AG04450 (cell line): ENCODE measurements at regions not wholly inside any gene's neighbourhood (a gene's known extent, or its start where the extent isn't known, plus 50 kb on each side); places are given as distances from the start of the nearest gene placed in this dataset.

ENCODE experiments used
- CTCF ChIA-PET: fragments of 300-600, 350-600 bp; formaldehyde crosslinking; extraction: SDS; loops from one replicate; lab custom pipeline; 2022; ENCODE audit warnings: antibody characterized with exemption, inconsistent platforms; lab: Charles Lee
- POLR2A ChIA-PET: fragments of 350-600 bp; formaldehyde crosslinking; extraction: SDS; loops from one replicate; lab custom pipeline; 2021; ENCODE audit warnings: antibody characterized with exemption, inconsistent platforms; lab: Yijun Ruan, JAX
- DNase-seq: peaks from one replicate; pipeline ENCODE4 v3.0.0-alpha.2; 2011; ENCODE audit warnings: low read depth, low spot score
- H3K27ac ChIP-seq: one replicate; pipeline ENCODE4 v1.5.1; 2012; ENCODE audit warnings: low read depth, low read length, control low read depth
- H3K27me3 ChIP-seq: one replicate; pipeline ENCODE4 v1.6.0; 2012; ENCODE audit warnings: low read length; ENCODE audit not compliant: control insufficient read depth, insufficient read depth
- H3K4me3 ChIP-seq: 2 replicates; pipeline ENCODE4 v1.5.1; 2011; ENCODE audit warnings: mild to moderate bottlenecking, low read depth, low read length, control low read depth
- H3K9me3 ChIP-seq: 2 replicates; pipeline ENCODE4 v1.5.1; 2012; ENCODE audit warnings: low read length; ENCODE audit not compliant: control insufficient read depth, insufficient read depth
- CTCF ChIP-seq: IDR thresholded peaks from 2 replicates; pipeline ENCODE4 v1.5.1; 2011; ENCODE audit warnings: low read depth, low read length, control low read depth, inconsistent platforms

- ChIA-PET POLR2A (no interaction called here), CTCF (no interaction called here)
- no peaks in the 10 kb centered on the region for H3K9me3 ChIP-seq
- no peaks in the 10 kb centered on the region for H3K27me3 ChIP-seq
- DNase-seq: no peak
- TF ChIP-seq CTCF: no peak
- no peak overlapping the region for H3K27ac ChIP-seq
- H3K4me3 ChIP-seq: no peak overlapping the region
Observed at GRCh38 chr9:27750566-27750965, 177.3 kb upstream of the C9orf72 start.

DNA sequence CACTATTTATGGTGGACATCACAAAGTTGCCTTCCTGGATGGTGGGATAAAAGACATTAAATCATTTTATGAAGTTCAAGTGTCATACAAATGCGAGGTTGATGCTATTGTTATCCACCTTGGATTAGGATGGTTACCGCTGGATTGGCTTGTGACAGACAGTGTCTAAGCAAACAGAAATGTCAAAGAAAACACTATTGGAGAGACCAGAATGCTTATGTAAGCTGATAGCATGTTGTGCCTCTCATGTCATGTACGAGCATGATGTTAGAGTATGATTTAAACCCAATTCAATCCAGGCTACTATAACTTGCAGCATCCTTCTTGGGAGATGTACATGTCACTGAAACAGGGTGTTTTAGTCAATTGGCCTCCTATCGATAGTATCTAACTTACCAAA is 178.8 kb upstream of the C9orf72 start:
- H3K9me3 ChIP-seq: no peaks in the 10 kb centered on the region
- H3K27ac ChIP-seq: no peak overlapping the region
- no peak for DNase-seq
- H3K4me3 ChIP-seq: no peak overlapping the region
- TF ChIP-seq CTCF: no peak
- H3K27me3 ChIP-seq: no peaks in the 10 kb centered on the region
- POLR2A ChIA-PET: no interaction called here
- CTCF ChIA-PET: no interaction called here

GRCh38 chr9:27755846-27756245 is 182.6 kb upstream of the C9orf72 start:
- H3K4me3 ChIP-seq: no peak overlapping the region
- no peaks in the 10 kb centered on the region for H3K9me3 ChIP-seq
- ChIA-PET POLR2A (no interaction called here), CTCF (no interaction called here)
- no peak for DNase-seq
- H3K27ac ChIP-seq: no peak overlapping the region
- H3K27me3 ChIP-seq: no peaks in the 10 kb centered on the region
- no peak for TF ChIP-seq CTCF

DNA sequence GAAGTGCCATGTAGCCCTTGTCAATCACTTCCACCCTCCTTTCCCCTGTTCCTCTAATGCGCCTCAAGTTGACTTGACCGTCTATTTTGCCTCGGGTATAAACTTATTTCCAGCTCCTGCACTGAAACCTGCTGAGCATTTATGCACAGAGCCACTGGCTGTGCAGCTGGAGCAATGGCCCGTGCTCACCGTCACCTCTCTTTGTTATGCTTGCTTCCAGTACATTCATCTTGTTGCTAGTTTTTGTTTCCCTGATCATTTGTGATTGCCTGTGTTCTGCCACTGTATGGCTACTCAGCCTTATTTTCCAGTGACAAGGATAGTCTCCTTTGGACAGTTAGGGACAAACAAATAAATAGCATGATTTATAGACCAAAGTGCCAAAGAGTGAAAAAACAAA is 183.1 kb upstream of the C9orf72 start:
- H3K9me3 ChIP-seq: no peaks in the 10 kb centered on the region
- CTCF ChIA-PET: no interaction called here
- H3K27me3 ChIP-seq: no peaks in the 10 kb centered on the region
- H3K4me3 ChIP-seq: no peak overlapping the region
- TF ChIP-seq CTCF: no peak
- DNase-seq: no peak
- no peak overlapping the region for H3K27ac ChIP-seq
- POLR2A ChIA-PET: no interaction called here

GRCh38 chr9:27763831-27764230 is 190.6 kb upstream of the C9orf72 start:
- H3K9me3 ChIP-seq: no peaks in the 10 kb centered on the region
- H3K27ac ChIP-seq: no peak overlapping the region
- ChIA-PET POLR2A (no interaction called here), CTCF (no interaction called here)
- TF ChIP-seq CTCF: no peak
- no peak overlapping the region for H3K4me3 ChIP-seq
- no peak for DNase-seq
- no peaks in the 10 kb centered on the region for H3K27me3 ChIP-seq
